HG02938 (cell line): ENCODE measurements at regions not wholly inside any gene's neighbourhood (a gene's known extent, or its start where the extent isn't known, plus 50 kb on each side); places are given as distances from the start of the nearest gene placed in this dataset.
A peak's percentile ranks its signal among the peaks of the same experiment; 100 is the strongest.

ENCODE experiments used
- ATAC-seq: cut with Tn5 transposase; IDR thresholded peaks from one replicate; pipeline ENCODE4 v1.9.1; 2021; ENCODE audit warnings: mild to moderate bottlenecking, moderate library complexity; ENCODE audit not compliant: unreplicated experiment

GRCh38 chr11:88448131-88448670 is 110.7 kb upstream of the CTSC start:
- no peak for ATAC-seq

GRCh38 chr11:88447281-88447680 is 109.7 kb upstream of the CTSC start:
- no peak for ATAC-seq

- no peak for ATAC-seq
These were observed 101.8 kb upstream of the CTSC start for GRCh38 chr11:88439356-88439755.

GRCh38 chr11:88438721-88439120 is 101.2 kb upstream of the CTSC start:
- ATAC-seq, result no peak

GRCh38 chr11:88435415-88435814 is 97.9 kb upstream of the CTSC start:
- peak; percentile 99 for ATAC-seq

- no peak for ATAC-seq
These were observed 96.9 kb upstream of the CTSC start for GRCh38 chr11:88434333-88434976.

GRCh38 chr11:88433536-88434230 is 96.1 kb upstream of the CTSC start:
- no peak for ATAC-seq

- no peak for ATAC-seq
These were observed 94.3 kb upstream of the CTSC start for GRCh38 chr11:88431675-88432341.

- no peak for ATAC-seq
These were observed 91.4 kb upstream of the CTSC start for GRCh38 chr11:88428959-88429358.

GRCh38 chr11:88427719-88428118 is 90.2 kb upstream of the CTSC start:
- no peak for ATAC-seq

- ATAC-seq, result no peak
These were observed 87.3 kb upstream of the CTSC start for GRCh38 chr11:88424881-88425280.

GRCh38 chr11:88421530-88421929 is 84.0 kb upstream of the CTSC start:
- peak; percentile 60 for ATAC-seq

GRCh38 chr11:88420165-88420791 is 82.7 kb upstream of the CTSC start:
- no peak for ATAC-seq

GRCh38 chr11:88418508-88418907 is 81.0 kb upstream of the CTSC start:
- ATAC-seq, result no peak

GRCh38 chr11:88415495-88415894 is 78.0 kb upstream of the CTSC start:
- no peak for ATAC-seq

- ATAC-seq, result peak; percentile 36
These were observed 77.5 kb upstream of the CTSC start for GRCh38 chr11:88414981-88415413.

GRCh38 chr11:88414385-88414861 is 76.9 kb upstream of the CTSC start:
- peak; percentile 60 for ATAC-seq

- no peak for ATAC-seq
These were observed 73.7 kb upstream of the CTSC start for GRCh38 chr11:88411265-88411664.

- no peak for ATAC-seq
These were observed 73.1 kb upstream of the CTSC start for GRCh38 chr11:88410656-88411055.

- no peak for ATAC-seq
These were observed 72.5 kb upstream of the CTSC start for GRCh38 chr11:88410056-88410455.

- ATAC-seq, result no peak
These were observed 69.3 kb upstream of the CTSC start for GRCh38 chr11:88406876-88407275.
